ENCODE measurements at regions not wholly inside any gene's neighbourhood (a gene's known extent, or its start where the extent isn't known, plus 50 kb on each side); places are given as distances from the start of the nearest gene placed in this dataset.

DNA sequence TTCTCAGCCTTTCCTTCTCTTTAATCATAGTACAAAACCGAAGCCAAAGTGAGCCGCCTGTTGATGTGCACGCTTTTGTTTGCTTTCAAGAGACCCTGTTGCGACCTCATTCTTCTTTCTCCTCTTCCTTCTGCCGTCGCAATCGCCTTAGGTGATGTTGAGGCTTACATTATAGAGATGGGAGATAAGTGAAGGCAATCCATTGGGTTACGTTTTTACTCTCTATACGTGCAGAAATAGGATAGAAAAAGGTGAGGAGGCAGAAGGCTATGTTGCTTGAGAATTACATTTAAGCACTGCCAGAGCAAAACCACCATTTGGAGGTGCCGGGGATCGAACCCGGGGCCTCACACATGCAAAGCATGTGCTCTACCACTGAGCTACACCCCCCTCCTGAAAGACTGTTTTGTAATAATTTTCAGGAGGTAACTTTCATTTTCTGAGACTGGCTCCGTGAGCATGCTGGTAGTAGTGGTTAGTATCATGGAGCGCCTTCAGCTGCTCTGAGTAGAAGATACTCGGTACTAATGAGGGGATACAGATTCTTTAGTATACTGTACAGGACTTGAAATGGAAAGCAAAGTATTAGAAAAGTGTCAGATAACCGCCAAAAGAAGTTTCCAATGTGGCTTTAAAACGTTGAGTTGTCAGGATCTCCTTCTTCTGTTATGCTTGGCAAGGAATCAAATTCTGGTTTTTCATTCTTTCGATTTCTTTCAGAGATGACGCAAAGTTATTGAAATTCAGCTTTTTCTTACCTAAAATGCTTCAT is 165.6 kb downstream of the TRIM27 start:
- H3K4me3 ChIP-seq (ENCODE audit: low read depth, low read length): no peak overlapping the region
- TF ChIP-seq, protein P1, sequence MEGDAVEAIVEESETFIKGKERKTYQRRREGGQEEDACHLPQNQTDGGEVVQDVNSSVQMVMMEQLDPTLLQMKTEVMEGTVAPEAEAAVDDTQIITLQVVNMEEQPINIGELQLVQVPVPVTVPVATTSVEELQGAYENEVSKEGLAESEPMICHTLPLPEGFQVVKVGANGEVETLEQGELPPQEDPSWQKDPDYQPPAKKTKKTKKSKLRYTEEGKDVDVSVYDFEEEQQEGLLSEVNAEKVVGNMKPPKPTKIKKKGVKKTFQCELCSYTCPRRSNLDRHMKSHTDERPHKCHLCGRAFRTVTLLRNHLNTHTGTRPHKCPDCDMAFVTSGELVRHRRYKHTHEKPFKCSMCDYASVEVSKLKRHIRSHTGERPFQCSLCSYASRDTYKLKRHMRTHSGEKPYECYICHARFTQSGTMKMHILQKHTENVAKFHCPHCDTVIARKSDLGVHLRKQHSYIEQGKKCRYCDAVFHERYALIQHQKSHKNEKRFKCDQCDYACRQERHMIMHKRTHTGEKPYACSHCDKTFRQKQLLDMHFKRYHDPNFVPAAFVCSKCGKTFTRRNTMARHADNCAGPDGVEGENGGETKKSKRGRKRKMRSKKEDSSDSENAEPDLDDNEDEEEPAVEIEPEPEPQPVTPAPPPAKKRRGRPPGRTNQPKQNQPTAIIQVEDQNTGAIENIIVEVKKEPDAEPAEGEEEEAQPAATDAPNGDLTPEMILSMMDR (IDR thresholded peaks at IDR 0.05; ENCODE audit: borderline replicate concordance, insufficient read depth, low read depth, low read length): no peak

DNA sequence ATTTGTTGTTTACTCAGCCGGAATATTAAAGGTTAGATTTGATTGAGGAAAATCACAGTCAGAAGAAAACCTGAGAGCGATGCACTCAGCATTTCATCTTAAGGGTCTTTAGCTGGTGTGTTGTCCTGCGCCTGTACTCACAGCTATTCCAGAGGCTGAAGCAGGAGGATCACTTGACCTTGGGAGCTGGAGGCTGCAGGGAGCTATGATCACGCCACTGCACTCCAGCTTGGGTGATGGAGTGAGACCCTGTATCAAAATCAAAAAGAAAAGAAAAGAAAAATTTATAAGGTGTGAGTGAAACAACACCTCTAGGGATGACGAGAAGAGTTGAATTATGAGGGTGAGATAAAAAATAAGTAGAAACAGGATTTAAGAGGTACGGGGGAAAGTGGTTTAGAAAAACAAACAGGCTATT is 165.0 kb downstream of the TRIM27 start:
- TF ChIP-seq, protein P1 (IDR thresholded peaks at IDR 0.05; ENCODE audit: borderline replicate concordance, insufficient read depth, low read depth, low read length): no peak
- H3K4me3 ChIP-seq (ENCODE audit: low read depth, low read length): no peak overlapping the region

DNA sequence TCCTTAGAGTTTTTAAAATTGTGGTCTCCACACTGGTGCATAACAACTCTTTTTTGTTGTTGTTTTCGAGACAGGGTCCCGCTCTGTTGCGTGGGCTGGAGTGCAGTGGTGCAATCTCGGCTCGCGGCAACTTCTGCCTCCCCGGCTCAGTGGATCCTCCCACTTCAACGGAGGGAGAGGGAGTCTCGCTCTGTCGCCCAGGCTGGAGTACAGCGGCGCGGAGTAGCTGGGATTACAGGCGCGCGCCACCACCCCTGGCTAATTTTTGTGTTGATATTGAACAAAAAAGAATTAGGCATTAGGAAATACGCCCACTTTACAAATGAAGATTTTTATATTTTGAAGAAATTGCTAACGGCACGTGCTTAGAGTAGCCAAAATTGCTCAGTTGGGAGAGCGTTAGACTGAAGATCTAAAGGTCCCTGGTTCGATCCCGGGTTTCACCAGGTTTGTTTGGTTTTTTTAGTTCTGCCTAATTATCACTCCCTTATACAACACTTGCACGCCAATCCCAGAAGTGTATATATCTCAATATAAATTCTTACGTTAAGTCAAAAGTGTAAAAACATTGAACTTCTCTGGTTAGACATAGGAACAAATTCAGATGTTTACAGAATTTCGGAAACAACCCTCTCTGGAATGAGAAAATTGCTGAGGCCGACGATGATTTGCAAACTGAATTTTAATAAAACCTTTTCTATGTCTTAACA is 159.6 kb downstream of the TRIM27 start:
- TF ChIP-seq, protein P1 (IDR thresholded peaks at IDR 0.05; ENCODE audit: borderline replicate concordance, insufficient read depth, low read depth, low read length): no peak
- no peak overlapping the region for H3K4me3 ChIP-seq (ENCODE audit: low read depth, low read length)

DNA sequence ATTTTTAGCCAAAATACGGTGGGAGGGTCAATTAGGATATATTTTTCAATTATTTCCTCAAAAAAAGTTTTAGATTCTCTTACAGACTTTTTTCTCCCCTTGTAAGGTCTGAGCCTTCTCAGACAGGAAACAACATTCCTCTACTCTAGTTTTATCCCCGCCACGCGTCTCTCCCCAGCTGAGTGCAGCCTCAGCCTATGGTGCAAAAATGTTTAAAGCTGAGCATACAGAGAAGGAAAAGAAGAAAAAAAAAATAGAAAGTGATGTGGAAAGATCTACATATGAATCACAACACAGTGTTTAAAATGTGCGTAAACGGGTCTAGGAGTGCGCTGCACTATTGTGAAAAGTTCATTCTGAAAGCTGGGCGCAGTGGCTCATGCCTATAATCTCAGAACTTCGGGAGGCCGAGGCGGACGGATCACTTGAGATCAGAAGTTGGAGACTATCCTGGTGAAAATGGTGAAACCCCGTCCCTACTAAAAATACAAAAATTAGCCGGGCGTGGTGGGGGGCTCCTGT is 159.0 kb downstream of the TRIM27 start:
- no peak overlapping the region for H3K4me3 ChIP-seq (ENCODE audit: low read depth, low read length)
- TF ChIP-seq, protein P1 (IDR thresholded peaks at IDR 0.05; ENCODE audit: borderline replicate concordance, insufficient read depth, low read depth, low read length): no peak

DNA sequence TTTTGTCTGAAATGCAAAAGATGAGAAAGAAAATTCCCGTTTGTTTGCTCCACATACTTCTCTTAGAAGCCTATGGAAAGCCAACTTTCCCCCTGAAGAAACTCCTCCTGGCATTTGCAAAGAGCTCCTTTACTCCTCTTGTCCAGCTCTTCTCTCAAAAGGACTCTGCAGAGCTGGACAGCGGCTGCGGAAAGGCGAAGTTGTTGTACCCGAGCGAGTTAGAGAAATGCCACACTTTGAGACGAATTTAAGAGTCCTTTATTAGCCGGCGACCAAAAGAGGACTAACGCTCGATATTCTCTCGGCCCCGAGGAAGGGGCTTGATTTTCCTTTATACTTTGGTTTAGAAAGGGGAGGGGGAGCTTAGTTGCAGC is 157.8 kb downstream of the TRIM27 start:
- no peak overlapping the region for H3K4me3 ChIP-seq (ENCODE audit: low read depth, low read length)
- TF ChIP-seq, protein P1 (IDR thresholded peaks at IDR 0.05; ENCODE audit: borderline replicate concordance, insufficient read depth, low read depth, low read length): no peak

DNA sequence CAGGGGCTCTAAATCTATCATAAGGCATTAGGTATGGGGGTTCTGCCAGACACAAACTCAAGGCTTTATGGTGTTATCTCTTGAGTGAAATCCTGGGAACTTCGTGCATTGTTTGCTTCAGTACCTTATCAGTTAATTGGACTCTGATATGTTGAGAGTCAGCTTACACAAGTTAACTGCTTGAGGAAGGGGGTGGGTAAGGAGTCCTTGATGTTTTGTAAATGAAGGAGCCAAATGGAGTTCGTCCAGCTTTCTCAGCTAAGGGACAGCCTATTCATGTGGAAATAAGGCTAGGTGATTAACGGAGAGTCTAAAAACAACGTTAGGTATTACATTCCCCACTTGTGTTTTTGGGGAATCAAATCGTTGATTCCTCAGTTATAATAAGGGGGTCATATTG is 157.4 kb downstream of the TRIM27 start:
- TF ChIP-seq, protein P1 (IDR thresholded peaks at IDR 0.05; ENCODE audit: borderline replicate concordance, insufficient read depth, low read depth, low read length): no peak
- no peak overlapping the region for H3K4me3 ChIP-seq (ENCODE audit: low read depth, low read length)
